ENCODE measurements at regions not wholly inside any gene's neighbourhood (a gene's known extent, or its start where the extent isn't known, plus 50 kb on each side); places are given as distances from the start of the nearest gene placed in this dataset.

GRCh38 chr12:33586576-33586975, 147.0 kb upstream of the SYT10 start:
- Histone ChIP-seq H3K27ac (ENCODE audit: extremely low read length, insufficient read depth, low read length) (no peak overlapping the region), H3K79me2 (ENCODE audit: insufficient read depth, low read length) (no peaks in the 10 kb centered on the region), H3K4me3 (replicated peaks in 1 of 3; ENCODE audit: insufficient read depth in 1 of 3, low read depth in 2 of 3, low read length in 3 of 3) (no peak overlapping the region), H3K27me3 (ENCODE audit: control insufficient read depth in 1 of 2, insufficient read depth in 2 of 2, low read length in 2 of 2) (no peaks in the 10 kb centered on the region), H3K4me2 (ENCODE audit: low read depth, low read length) (no peak overlapping the region), H3K9ac (ENCODE audit: insufficient read depth, low read depth, low read length) (no peak overlapping the region), H3K9me3 (ENCODE audit: low read length) (no peaks in the 10 kb centered on the region), H4K20me1 (ENCODE audit: insufficient read depth, low read length) (no peaks in the 10 kb centered on the region), H3K36me3 (replicated peaks in 1 of 2; ENCODE audit: control insufficient read depth in 1 of 2, insufficient read depth in 2 of 2, low read length in 2 of 2) (no peaks in the 10 kb centered on the region), H2AFZ (ENCODE audit: low read length) (no peak overlapping the region), H3K4me1 (ENCODE audit: insufficient read depth, low read length) (no peaks in the 10 kb centered on the region)
- CTCF ChIA-PET (ENCODE audit: low intra/inter-chr PET ratio, low total read pairs) = no interaction called here
- FAIRE-seq = no peak
- TF ChIP-seq MIER2 (CRISPR knock-in tag; IDR thresholded peaks at IDR 0.05) (no peak), HNRNPK (IDR thresholded peaks at IDR 0.05; ENCODE audit: low read depth, low read length, poor library complexity, severe bottlenecking) (no peak), MXD3 (CRISPR knock-in tag; IDR thresholded peaks at IDR 0.05) (no peak), ZBTB21 (CRISPR knock-in tag; IDR thresholded peaks at IDR 0.05) (no peak), ZNF691 (CRISPR knock-in tag; IDR thresholded peaks at IDR 0.05; ENCODE audit: borderline replicate concordance, low read depth) (no peak), ZNF614 (CRISPR knock-in tag; IDR thresholded peaks at IDR 0.05; ENCODE audit: borderline replicate concordance) (no peak), ETV6 (CRISPR knock-in tag; conservative IDR thresholded peaks at IDR 0.05) (no peak), IRF9 (CRISPR knock-in tag; IDR thresholded peaks at IDR 0.05; ENCODE audit: borderline replicate concordance) (no peak), KDM5B (CRISPR knock-in tag; IDR thresholded peaks at IDR 0.05; ENCODE audit: borderline replicate concordance) (no peak), ZEB1 (IDR thresholded peaks at IDR 0.05; ENCODE audit: insufficient replicate concordance, low read depth) (no peak), ELF4 (CRISPR knock-in tag; IDR thresholded peaks at IDR 0.05; ENCODE audit: borderline replicate concordance) (no peak), ZNF431 (CRISPR knock-in tag; IDR thresholded peaks at IDR 0.05; ENCODE audit: borderline replicate concordance, low read depth) (no peak), BRCA1 (CRISPR knock-in tag; IDR thresholded peaks at IDR 0.05) (no peak), MLLT10 (CRISPR knock-in tag; IDR thresholded peaks at IDR 0.05) (no peak), KMT2B (CRISPR knock-in tag; IDR thresholded peaks at IDR 0.05) (no peak), ZNF768 (CRISPR knock-in tag; IDR thresholded peaks at IDR 0.05) (no peak), AGO2 (optimal IDR thresholded peaks at IDR 0.05; ENCODE audit: low read depth, low read length) (no peak)
- TF ChIP-seq, protein P1, sequence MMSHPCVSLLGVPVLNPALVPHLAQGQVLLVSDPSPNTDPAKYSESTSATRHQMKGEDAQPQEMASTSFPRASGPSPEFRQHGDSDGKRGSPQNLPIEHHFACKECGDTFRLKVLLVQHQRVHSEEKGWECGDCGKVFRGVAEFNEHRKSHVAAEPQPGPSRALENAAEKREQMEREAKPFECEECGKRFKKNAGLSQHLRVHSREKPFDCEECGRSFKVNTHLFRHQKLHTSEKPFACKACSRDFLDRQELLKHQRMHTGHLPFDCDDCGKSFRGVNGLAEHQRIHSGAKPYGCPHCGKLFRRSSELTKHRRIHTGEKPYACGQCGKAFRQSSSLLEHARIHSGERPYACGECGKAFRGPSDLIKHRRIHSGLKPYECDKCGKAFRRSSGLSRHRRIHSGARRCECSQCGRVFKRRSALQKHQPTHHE (CRISPR knock-in tag; IDR thresholded peaks at IDR 0.05; ENCODE audit: borderline replicate concordance) = no peak
- TF ChIP-seq, protein P2, sequence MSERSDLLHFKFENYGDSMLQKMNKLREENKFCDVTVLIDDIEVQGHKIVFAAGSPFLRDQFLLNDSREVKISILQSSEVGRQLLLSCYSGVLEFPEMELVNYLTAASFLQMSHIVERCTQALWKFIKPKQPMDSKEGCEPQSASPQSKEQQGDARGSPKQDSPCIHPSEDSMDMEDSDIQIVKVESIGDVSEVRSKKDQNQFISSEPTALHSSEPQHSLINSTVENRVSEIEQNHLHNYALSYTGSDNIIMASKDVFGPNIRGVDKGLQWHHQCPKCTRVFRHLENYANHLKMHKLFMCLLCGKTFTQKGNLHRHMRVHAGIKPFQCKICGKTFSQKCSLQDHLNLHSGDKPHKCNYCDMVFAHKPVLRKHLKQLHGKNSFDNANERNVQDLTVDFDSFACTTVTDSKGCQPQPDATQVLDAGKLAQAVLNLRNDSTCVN (CRISPR knock-in tag; IDR thresholded peaks at IDR 0.05; ENCODE audit: borderline replicate concordance) = no peak
- no peak for ATAC-seq
- POLR2A ChIA-PET = no interaction called here
- intact Hi-C loops (cut with micrococcal nuclease; ENCODE audit: unreplicated experiment) (no loop called here), in situ Hi-C loops (cut with HindIII; ENCODE audit: extremely low pct_ligation_motif_present, low pct_unique_long_range_greater_than_20kb) (no loop called here)
- DNase-seq (ENCODE audit: low spot score) = no peak
- no TSS peak for BruUV-seq (replicated peaks)
- 7% methylated on average over 2 of the region's 2 CpGs for WGBS (ENCODE audit: low lambda C conversion rate)

Measured in HepG2 (cell line).